Left ventricle myocardium inferior (tissue), 1 donor: ENCODE measurements at regions not wholly inside any gene's neighbourhood (a gene's known extent, or its start where the extent isn't known, plus 50 kb on each side); places are given as distances from the start of the nearest gene placed in this dataset.

Experiments used
- DNase-seq: peaks from one replicate; pipeline ENCODE4 v3.0.0-alpha.2; 2020
- H3K27ac ChIP-seq: fragments of 200-600 bp; replicated peaks from 2 replicates; pipeline ENCODE4 v1.8.0; 2021
- H3K27me3 ChIP-seq: fragments of 200-600 bp; 2 replicates; pipeline ENCODE4 v1.8.0; 2021; ENCODE audit warnings: low read depth
- H3K36me3 ChIP-seq: fragments of 200-600 bp; 2 replicates; pipeline ENCODE4 v1.8.0; 2021
- H3K4me1 ChIP-seq: fragments of 200-600 bp; 2 replicates; pipeline ENCODE4 v1.8.0; 2021
- H3K4me3 ChIP-seq: fragments of 200-600 bp; 2 replicates; pipeline ENCODE4 v1.8.0; 2021; ENCODE audit warnings: mild to moderate bottlenecking, moderate library complexity
- H3K9me3 ChIP-seq: fragments of 200-600 bp; replicated peaks from 2 replicates; pipeline ENCODE4 v1.8.0; 2021
- CTCF ChIP-seq: fragments of 200-600 bp; IDR thresholded peaks from 2 replicates; pipeline ENCODE4 v1.8.0; 2021; ENCODE audit warnings: antibody characterized with exemption, mild to moderate bottlenecking, borderline replicate concordance
- intact Hi-C: fragments of 100-400 bp; cut with micrococcal nuclease; formaldehyde crosslinking; loops from one replicate; pipeline ENCODE4 v1.11.0; 2022
- donor health status: DM: no; HTN: yes; CAD: no; lungs with severe emphysema.

DNA sequence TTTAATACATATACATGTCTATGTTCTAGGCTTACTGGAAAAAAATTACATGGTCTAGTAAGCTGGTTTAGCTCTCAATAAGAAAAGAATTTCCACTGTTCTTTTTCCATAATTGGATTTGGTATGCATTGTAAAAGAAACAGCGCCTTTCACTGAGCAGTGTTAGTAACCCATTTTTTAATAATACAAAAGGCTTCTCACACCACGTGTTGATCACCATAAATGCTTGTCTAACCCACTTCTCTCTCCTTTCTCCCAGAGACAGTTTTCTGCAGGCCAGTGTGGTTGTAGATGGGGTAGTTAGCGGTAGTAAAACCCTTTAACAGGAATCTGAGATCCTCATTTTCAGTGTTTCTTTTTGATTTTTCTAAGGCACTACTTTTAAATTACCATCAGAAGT, 348.7 kb upstream of the MANEA start:
- H3K36me3 ChIP-seq = no peaks in the 10 kb centered on the region
- H3K27me3 ChIP-seq = no peaks in the 10 kb centered on the region
- H3K9me3 ChIP-seq = no peaks in the 10 kb centered on the region
- H3K27ac ChIP-seq = no peak overlapping the region
- no peaks in the 10 kb centered on the region for H3K4me1 ChIP-seq
- intact Hi-C loops = no loop called here
- no peak for TF ChIP-seq CTCF
- DNase-seq = no peak
- H3K4me3 ChIP-seq = no peak overlapping the region

GRCh38 chr6:95230071-95230740, 347.1 kb upstream of the MANEA start:
- Histone ChIP-seq H3K9me3 (no peaks in the 10 kb centered on the region), H3K27ac (no peak overlapping the region), H3K4me1 (no peaks in the 10 kb centered on the region), H3K36me3 (no peaks in the 10 kb centered on the region), H3K27me3 (no peaks in the 10 kb centered on the region), H3K4me3 (no peak overlapping the region)
- intact Hi-C loops = no loop called here
- no peak for TF ChIP-seq CTCF
- no peak for DNase-seq

DNA sequence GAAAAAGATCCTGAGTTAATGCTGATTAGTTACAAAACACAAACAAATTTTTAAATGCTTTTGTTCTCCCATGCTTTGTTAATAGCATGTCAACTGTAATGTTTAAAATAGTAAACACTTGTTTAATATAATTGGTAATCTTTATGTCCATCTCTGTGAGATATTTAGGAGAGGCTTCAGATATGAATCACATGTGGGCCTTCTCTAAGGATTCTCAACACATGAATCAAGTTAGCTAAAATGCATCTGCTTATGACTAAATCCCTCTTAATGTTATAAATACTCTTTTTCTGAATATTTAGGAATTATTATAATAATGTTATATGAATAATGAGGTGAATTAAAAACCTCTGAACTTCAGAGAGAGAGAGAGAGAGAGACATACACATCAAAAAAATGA, 345.9 kb upstream of the MANEA start:
- no peak for DNase-seq
- Histone ChIP-seq H3K4me1 (no peaks in the 10 kb centered on the region), H3K36me3 (no peaks in the 10 kb centered on the region), H3K27ac (no peak overlapping the region), H3K4me3 (no peak overlapping the region), H3K9me3 (no peaks in the 10 kb centered on the region), H3K27me3 (no peaks in the 10 kb centered on the region)
- no peak for TF ChIP-seq CTCF
- intact Hi-C loops = no loop called here

GRCh38 chr6:95232446-95232845, 344.9 kb upstream of the MANEA start:
- Histone ChIP-seq H3K4me1 (no peaks in the 10 kb centered on the region), H3K27me3 (no peaks in the 10 kb centered on the region), H3K27ac (no peak overlapping the region), H3K4me3 (no peak overlapping the region), H3K36me3 (no peaks in the 10 kb centered on the region), H3K9me3 (no peaks in the 10 kb centered on the region)
- no peak for TF ChIP-seq CTCF
- DNase-seq = no peak
- intact Hi-C loops = no loop called here

GRCh38 chr6:95233879-95234278, 343.5 kb upstream of the MANEA start:
- Histone ChIP-seq H3K27me3 (no peaks in the 10 kb centered on the region), H3K4me1 (no peaks in the 10 kb centered on the region), H3K4me3 (no peak overlapping the region), H3K36me3 (no peaks in the 10 kb centered on the region), H3K27ac (no peak overlapping the region), H3K9me3 (no peaks in the 10 kb centered on the region)
- intact Hi-C loops = no loop called here
- no peak for TF ChIP-seq CTCF
- DNase-seq = no peak
